Mucosa of descending colon (tissue), 3 donors: ENCODE measurements at regions not wholly inside any gene's neighbourhood (a gene's known extent, or its start where the extent isn't known, plus 50 kb on each side); places are given as distances from the start of the nearest gene placed in this dataset.

Source experiments
- ATAC-seq: fragments of 200-7000 bp; cut with Tn5 transposase; one replicate; pipeline ENCODE4 v1.9.1; 2020; ENCODE audit warnings: mild to moderate bottlenecking, moderate library complexity
- DNase-seq, 3 donors: peaks; one replicate each; pipeline ENCODE4 v3.0.0-alpha.2; 2020
- H3K36me3 ChIP-seq: fragments of 200-600 bp; one replicate; pipeline ENCODE4 v1.8.0; 2021; ENCODE audit warnings: low read depth, mild to moderate bottlenecking
- H3K4me1 ChIP-seq: fragments of 200-600 bp; one replicate; pipeline ENCODE4 v1.8.0; 2021; ENCODE audit warnings: low read depth, mild to moderate bottlenecking
- H3K4me3 ChIP-seq: fragments of 200-600 bp; one replicate; pipeline ENCODE4 v1.8.0; 2021; ENCODE audit warnings: mild to moderate bottlenecking
- H3K9me3 ChIP-seq: fragments of 200-600 bp; one replicate; pipeline ENCODE4 v1.8.0; 2021; ENCODE audit warnings: mild to moderate bottlenecking
- CTCF ChIP-seq: fragments of 200-600 bp; IDR thresholded peaks from one replicate; pipeline ENCODE4 v1.8.0; 2022; ENCODE audit warnings: antibody characterized with exemption, mild to moderate bottlenecking
- intact Hi-C, 2 donors: fragments of 100-400 bp; cut with DNase I in 1 of 2; cut with micrococcal nuclease in 1 of 2; formaldehyde crosslinking; loops; one replicate each; pipeline versions ENCODE4 v1.11.0 to v1.11.1; 2022; cut with DNase I, micrococcal nuclease
- donor health status: DM: no; HTN: no; CAD: no; lungs with moderate emphysema.
- donor health status: DM: no; HTN: no; CAD: no.
- donor health status: DM: no; HTN: yes; CAD: no.

DNA sequence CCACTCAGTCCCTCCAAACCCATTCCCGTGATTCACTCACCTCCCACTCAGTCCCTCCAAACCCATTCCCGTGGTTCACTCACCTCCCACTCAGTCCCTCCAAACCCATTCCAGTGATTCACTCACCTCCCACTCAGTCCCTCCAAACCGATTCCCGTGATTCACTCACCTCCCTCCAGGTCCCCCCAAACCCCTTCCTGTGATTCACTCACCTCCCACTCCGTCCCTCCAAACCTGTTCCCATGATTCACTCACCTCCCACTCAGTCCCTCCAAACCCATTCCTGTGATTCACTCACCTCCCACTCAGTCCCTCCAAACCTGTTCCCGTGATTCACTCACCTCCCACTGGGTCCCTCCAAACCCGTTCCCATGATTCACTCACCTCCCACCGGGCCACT lies 639.6 kb downstream of the BRD1 start:
- no peak for TF ChIP-seq CTCF
- ATAC-seq, result no peak
- DNase-seq, result no peak
- Histone ChIP-seq H3K4me1 (no peaks in the 10 kb centered on the region), H3K36me3 (no peaks in the 10 kb centered on the region), H3K4me3 (no peak overlapping the region), H3K9me3 (no peaks in the 10 kb centered on the region)
- intact Hi-C loops, result no loop called here

GRCh38 chr22:49186762-49187161 lies 640.9 kb downstream of the BRD1 start:
- ATAC-seq, result no peak
- H3K4me1 ChIP-seq, result no peaks in the 10 kb centered on the region
- no peak for DNase-seq
- no peak for TF ChIP-seq CTCF
- no peak overlapping the region for H3K4me3 ChIP-seq
- H3K36me3 ChIP-seq, result no peaks in the 10 kb centered on the region
- H3K9me3 ChIP-seq, result no peaks in the 10 kb centered on the region
- intact Hi-C loops, result no loop called here

DNA sequence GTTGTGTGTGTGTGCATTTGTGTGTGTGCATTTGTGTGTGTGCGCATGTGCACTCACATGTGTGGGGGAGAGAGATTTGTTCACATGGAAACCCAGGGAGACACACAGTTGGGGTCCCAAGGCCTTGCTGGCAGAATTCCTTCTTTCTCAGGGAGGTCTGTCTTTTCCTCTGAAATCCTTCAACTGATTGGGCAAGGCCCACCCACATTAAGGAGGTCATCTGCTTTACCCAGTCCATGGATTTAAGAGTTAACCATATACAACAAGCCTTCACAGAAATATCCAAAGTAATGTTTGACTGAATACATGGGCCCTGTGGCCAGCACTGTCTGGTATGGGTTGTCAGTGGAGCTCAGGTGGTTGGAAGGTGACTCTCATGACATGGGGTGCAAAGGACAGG lies 641.4 kb downstream of the BRD1 start:
- Histone ChIP-seq H3K36me3 (no peaks in the 10 kb centered on the region), H3K9me3 (no peaks in the 10 kb centered on the region), H3K4me3 (no peak overlapping the region), H3K4me1 (no peaks in the 10 kb centered on the region)
- TF ChIP-seq CTCF, result no peak
- ATAC-seq (no peak), DNase-seq (no peak)
- intact Hi-C loops, result no loop called here

GRCh38 chr22:49185312-49185969 lies 642.2 kb downstream of the BRD1 start:
- Histone ChIP-seq H3K4me1 (no peaks in the 10 kb centered on the region), H3K36me3 (no peaks in the 10 kb centered on the region), H3K9me3 (no peaks in the 10 kb centered on the region), H3K4me3 (no peak overlapping the region)
- intact Hi-C loops, result no loop called here
- no peak for DNase-seq
- no peak for ATAC-seq
- TF ChIP-seq CTCF, result no peak

- no peaks in the 10 kb centered on the region for H3K9me3 ChIP-seq
- no peak for ATAC-seq
- no peaks in the 10 kb centered on the region for H3K36me3 ChIP-seq
- no peak overlapping the region for H3K4me3 ChIP-seq
- intact Hi-C loops, result no loop called here
- no peak for DNase-seq
- H3K4me1 ChIP-seq, result no peaks in the 10 kb centered on the region
- no peak for TF ChIP-seq CTCF
Measured at GRCh38 chr22:49184736-49185135, 642.9 kb downstream of the BRD1 start.

DNA sequence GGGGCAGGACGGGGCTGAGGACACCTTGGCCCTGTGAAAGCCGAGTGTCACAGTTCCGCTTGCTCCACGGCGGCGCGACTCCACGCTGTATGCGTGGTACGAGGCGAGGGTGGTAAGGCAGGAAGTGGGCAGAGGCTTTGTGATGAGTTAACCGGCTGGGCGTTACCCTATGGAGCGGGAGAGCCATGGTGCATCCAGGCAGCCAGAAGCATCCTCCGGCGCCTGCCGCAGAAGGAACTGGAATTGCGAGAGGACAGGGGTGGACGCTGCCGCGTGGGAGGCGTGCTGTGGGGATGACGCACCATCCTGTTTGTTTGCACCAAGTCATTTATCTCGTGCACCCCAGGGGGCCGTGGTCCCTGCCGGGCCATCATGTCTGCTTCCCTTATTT lies 643.9 kb downstream of the BRD1 start:
- intact Hi-C loops, result no loop called here
- H3K4me1 ChIP-seq, result no peaks in the 10 kb centered on the region
- H3K9me3 ChIP-seq, result no peaks in the 10 kb centered on the region
- H3K36me3 ChIP-seq, result no peaks in the 10 kb centered on the region
- no peak for TF ChIP-seq CTCF
- no peak overlapping the region for H3K4me3 ChIP-seq
- ATAC-seq (no peak), DNase-seq (no peak)
